HG02623 (cell line): ENCODE measurements at regions not wholly inside any gene's neighbourhood (a gene's known extent, or its start where the extent isn't known, plus 50 kb on each side); places are given as distances from the start of the nearest gene placed in this dataset.

Source experiments
- ATAC-seq: cut with Tn5 transposase; IDR thresholded peaks from one replicate; pipeline ENCODE4 v1.9.1; 2021; ENCODE audit warnings: moderate library complexity; ENCODE audit not compliant: unreplicated experiment

DNA sequence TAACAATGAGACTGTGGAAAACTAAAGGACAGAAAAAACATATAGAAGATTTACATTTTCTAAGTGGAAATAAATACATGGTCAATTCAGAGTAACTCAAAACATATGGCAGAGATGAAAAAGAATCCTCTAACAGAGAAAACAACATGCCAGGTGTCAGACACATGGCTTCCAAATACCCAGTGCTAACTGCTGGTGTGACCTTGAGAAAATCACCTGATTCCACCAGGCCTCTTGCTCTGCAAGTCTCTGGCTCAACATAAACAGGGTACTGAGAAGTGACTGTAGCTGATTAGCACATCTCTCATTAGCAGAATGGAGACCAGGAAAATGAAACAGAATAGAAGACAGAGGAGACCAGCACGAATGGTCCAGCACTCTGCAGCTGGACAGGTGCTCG lies 210.8 kb downstream of the HNMT start:
- ATAC-seq, result no peak

DNA sequence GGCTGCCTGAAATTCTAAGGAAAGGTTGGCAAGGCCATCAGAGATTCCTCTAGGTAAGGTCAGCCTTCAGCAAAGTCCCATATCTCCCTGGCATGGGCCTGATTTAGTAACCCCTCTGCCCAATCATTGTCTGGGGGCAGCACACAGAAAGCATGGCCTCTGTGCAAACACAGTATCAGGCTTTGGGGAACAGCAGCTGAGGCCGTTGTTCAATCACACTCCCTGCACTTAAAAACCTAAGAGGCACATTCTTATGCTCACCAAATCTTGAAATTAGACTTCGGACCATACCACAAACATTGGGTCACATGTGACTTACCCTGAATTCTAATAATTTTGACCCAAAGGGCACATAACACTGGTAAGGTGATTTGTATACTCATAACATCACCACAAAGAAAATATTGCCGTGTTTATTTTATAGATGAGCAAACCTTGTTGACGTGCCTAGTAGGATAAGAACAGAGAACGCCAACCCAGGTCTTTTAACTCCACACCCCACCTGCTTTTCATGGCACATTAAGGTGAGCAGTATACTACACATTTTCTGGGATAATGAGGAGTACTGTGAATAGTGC lies 212.7 kb downstream of the HNMT start:
- ATAC-seq, result no peak

DNA sequence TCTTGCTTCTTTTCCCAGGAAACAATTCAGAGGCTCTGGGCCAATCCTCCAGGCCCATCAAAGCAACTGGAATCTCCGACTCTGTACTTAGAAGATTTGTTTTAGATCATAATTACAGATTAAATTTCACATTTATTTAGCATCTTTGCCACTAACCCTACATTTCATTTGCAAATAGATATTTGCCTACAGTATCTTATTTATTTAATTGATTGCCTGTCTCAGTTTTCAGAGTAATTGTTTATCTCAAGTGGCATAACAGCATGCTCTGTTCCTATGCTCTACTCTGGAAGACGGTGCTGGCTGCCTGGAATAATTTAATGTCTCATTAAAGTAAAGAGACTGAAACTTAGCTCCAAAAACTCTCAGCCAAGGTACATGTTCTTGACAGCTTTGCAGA lies 213.4 kb downstream of the HNMT start:
- no peak for ATAC-seq

DNA sequence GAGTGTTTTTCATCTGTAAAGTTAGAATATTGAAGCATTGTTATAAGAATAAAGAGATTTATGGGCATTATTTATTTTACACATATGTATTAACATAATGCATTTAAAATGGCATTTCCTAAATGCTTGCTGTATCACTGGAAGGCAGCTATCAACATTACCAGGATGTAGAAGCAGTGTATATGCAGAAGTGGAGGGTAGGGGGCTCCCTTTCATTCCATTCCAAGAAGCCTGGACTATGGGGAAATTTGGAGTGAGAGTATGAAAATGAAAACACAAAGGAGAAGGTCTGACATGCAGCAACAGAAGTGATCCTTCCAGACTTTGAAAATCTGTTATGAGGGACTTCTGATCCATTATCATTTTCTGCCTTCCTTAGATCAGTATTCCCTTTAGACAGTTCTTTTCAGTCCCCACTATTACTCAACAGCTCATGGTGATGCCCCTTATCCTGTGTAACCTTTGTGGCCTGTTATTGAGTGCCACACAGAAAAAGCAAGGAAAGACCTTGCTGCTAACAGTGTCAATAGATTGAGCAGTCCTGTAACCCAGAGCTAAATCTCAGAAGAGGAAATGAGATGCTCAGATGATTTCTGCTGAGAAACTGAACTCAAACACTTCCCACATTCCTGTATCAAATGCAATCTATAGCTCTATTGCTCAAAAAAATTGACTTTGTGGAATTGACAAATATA lies 216.6 kb downstream of the HNMT start:
- ATAC-seq, result no peak

DNA sequence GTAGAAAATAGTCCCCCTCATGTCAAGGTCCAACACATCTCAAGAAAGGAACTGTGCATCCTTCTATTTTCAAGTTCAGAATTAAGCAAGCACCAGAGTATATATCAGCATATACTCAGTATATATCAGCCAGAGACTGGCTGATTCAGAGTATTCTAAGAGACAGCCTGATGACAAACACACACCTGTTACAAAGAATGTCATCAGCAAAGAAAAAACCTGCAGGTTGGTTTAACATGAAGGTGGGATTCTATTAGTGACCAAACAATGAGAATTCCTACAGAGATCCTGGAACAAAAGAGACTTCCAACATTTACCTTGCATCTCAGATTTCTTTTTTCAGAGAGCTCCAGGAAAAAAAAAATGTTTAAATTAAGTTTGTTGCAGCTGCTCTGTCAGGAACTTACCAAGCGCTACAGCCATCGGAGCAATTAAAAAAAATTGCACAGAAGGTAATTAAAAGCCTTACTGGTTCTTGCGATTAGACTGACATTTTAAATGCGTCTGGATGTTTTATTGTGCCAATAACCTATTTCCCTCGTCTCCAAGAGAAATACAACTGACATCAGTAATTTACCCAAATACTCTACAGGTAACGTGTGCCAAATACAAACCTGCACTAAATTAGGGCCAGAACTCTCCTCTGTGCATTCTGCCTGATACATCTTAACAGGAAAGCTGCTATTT lies 218.1 kb downstream of the HNMT start:
- no peak for ATAC-seq

DNA sequence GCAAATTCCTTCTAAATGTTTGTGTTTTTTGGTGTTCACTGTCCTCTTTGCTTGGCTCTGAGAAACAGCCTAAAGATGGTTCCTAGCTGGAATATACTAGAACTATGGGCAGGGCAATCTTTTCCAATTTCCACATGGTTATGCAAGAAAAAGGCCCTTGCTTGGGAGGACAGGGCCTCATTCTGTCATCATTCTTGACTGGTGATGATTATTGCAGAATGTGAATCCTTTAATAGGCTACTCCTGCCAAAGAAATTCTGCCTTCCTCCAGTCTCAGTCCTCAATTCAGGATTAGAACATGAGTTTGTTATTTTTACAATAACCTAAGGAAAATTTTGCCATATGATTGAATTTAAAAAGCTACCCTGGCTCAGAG lies 218.7 kb downstream of the HNMT start:
- no peak for ATAC-seq

DNA sequence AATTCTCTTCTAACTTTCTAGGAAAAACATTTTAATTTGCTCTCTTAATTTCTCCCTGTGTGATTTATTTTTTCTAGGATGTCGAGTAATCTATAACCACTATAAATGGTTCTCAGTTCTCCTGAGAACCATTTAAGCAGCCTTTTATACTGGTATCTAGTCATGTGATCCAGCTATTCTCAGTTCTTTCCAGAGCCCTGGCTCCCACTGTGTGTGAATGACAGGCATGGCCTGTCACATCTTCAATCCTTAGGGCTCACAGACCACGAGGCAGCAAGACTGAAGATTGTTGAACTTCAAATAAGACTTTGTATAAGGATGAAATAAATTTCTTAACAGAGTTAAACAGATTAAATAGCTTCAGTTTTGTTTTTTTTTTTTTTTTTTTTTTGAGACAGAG lies 219.4 kb downstream of the HNMT start:
- no peak for ATAC-seq

DNA sequence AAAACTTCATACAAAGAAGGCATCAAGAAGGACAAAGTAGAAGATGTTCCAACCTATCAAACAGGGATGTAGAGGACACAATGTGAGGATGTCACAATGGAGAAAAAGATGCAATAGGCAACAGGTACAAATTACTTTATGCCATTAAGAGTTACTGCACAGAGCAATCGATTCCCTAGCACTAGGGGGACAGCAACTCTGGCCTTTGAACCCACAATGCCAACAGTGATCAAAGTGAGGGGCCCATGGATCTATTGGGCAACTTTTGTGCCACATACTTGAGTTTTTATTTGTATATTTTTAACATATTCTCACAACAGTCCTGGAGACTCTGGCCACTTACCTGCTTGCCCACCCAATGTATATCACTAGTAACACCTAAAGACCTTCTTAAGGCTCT lies 220.2 kb downstream of the HNMT start:
- ATAC-seq, result no peak

DNA sequence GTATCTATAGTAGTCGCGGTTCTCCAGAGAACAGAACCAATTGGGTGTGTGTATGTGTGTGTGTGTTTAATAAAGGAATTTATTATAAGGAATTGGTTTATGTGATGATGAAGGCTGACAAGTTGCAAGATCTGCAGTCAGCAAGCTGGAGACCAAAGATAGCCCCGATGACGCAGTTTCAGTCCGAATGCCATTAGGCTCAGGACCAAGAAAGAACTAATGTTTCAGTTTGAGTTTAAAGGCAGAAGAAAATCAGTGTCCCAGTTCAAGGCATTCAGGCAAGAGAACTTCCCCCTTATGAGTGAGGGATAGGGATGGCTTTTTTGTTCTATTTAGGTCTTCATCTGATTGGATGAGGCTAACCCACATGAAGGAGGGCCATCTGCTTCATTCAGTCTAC lies 221.6 kb downstream of the HNMT start:
- ATAC-seq, result no peak

DNA sequence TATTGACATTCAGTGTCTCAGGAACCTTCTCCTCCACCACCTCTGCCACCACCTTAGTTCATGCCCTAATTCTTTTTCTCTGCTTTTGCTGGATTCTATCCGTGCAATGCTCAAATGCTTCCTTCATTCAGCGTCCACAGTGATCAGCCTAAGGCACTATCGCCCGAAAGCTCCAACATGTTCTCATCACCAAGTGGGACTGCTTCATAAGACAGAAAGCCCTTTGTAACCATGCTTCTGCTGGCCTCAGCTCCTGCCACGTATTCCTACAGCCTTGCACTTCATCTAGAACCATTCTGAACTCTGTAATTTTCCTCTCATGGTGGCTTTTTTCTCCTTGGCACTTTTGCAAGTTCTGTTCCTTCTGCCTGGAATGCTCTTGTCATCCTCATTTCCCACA lies 222.9 kb downstream of the HNMT start:
- ATAC-seq, result no peak

DNA sequence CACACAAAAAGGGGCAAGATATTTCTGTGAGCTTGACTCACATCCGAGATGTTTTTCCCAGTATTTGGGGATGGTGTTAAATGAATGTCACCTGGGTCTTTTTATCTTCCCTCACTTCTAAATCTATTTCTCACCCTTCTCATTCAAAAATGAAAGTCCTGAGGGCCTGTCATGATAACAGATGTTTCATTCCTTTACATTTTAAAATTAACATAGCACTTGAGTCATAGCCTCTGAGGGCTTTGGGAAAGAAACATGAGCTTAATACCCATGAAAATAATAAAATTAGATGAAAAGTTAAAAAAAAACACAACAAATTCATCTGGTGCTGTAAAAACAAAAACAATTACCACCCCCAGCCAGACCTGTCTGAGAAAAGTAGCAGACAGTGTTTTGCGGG lies 226.7 kb downstream of the HNMT start:
- ATAC-seq, result no peak

DNA sequence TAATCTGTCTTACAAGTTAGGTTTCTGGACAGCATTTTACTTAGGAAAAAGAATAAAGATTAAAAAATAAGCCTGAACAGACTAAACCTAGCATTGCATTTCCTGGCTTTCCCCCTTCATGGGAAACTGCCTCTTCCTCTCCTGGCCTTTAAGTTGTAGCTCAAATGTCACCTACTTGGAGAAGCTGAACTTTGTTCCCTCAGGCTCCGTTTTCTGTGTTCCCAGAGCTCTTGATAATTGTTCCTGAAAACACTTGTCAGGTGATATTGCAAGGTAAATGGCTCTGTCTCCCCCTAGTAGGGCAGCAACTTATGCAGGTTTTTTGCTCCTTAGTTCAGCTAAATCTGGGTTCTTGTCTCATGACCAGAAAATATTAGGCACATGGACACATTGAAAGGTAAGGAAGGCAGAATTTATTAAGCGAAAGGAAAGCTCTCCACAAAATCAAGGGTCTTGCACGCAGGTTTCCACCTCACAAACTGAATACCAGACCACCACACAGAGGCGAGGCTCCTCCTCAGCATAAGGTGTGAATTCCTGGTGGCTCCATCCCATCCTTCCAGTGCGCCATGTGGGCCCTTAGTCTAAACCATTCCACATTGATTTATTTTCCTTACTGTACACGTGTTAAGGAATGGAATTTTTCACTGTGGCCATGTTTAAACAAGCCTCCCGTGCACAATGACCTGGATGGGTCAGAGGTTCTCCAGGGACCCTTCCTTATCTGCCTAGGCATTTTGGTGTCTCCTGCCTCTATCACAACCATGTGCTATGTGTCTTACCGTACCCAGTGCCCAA lies 229.3 kb downstream of the HNMT start:
- ATAC-seq, result no peak

DNA sequence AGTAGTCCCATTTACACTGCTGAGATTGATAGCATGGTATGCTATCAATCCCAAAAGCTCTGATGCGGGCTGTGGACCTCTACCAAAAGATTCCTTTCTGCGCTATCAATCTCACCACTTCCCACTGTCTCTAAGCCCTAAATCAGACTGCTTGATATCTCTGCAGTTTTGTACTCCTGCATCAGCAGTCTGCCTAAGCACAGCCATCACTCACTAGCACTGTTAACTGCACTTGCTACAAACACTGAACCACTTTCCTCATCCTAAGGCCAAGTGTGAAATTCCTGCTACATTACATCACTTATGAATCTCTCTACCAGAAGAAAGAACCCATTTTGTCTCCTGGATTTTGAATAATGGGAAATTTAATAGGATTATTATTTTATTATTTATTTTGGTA lies 237.0 kb downstream of the HNMT start:
- ATAC-seq, result no peak

DNA sequence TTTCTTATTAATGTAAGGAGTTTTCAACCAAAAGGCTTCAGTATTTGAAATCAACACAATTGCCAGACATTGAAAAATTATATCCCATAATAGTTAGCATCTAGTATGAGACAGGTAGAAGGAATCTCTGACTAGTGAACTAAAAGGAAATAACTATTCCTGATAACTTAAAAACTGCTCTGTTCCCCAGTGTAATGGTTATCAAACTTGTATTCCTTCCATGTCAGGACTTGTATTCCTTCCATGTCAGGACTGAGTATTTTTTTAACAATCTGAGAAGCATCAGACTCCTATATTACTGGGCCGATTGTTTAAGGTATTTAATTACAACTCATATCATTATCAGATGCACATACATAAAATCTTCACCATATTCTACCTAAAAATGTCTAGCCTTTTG lies 238.5 kb downstream of the HNMT start:
- ATAC-seq, result no peak

DNA sequence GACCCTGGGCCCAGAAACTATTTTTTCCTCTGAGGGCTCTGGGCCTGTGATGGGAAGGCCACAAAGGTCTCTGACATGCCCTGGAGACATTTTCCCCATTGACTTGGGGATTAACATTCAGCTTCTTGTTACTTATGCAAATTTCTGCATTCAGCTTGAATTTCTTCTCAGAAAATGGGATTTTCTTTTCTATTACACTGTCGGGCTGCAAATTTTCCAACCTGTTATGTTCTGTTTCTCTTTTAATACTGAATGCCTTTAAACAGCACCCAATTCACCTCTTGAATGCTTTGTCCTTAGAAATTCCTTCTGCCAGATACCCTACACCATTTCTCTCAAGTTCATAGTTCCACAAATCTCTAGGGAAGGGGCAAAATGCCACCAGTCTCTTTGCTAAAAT lies 241.0 kb downstream of the HNMT start:
- ATAC-seq, result no peak

DNA sequence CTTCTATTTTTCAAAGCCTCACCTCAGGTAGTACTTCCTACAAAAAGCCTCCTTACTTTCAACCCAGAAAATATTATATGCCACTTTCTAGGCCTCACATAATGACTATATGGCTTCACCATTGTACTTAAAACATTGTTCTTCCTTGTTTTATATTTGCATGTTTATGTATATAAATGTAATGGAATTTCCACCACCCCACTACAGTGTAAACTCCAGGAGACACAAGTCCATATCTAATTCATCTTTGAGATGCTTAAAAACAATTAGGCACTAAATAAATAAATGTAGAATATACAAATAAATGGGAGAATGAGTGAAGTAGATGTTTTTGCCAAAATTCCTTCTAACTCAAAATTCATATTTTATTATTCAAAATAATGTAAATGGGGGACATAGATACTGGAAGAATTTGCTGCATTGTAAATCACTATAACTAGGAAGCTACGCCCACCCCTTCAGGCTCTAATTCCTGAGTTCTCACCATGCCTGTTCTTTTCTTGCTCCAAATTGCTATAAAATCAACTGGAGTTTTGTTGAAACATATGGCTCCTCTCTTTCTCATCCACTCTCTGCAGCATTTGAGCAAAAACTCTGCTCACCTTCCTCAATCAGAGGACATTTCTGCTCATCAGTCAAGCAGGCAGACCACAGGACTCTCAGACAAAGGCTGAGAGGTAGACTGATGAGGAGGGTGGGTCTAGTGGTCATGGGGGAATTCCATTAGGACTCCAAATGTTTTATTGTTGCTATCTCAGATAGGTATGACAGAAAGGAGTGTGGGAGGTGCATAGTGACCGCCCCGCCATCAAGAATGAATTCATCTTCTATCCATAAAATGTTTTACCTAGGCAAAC lies 243.0 kb downstream of the HNMT start:
- ATAC-seq, result no peak

DNA sequence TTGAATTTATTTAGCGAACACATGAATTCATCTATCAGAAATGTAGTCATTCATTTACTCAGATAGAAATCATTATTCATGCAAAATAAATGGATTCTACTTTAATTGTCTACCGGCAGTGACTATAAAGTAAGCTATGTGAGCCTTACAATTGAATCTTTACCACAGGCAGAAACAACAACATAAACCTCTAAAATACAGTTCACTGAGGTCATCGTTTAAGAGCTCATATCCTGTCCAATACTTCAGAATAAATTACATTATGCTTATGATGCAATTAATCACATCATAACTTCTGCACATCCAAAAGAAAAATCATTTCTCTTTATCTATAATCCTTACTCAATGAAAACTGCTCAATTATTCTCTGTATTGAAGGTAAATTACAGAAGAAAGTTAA lies 244.7 kb downstream of the HNMT start:
- no peak for ATAC-seq

DNA sequence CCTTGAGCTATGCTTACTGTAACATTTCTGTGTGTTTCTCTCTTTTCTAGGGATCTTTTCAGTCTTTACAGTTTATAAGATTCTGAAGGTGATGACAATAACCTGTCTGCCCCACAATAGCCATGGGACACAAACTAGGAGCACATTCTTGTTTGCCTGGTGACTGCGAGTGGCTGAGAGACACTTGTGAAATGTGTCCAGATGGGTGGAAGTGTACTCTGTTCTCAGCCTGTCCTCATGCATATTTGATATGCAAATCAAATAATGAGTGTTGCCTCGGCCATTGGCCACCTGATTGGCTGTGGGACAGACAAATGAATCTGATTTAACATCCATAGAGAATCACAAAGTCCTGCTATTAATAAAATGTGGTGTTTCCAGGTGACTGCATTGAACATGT lies 246.2 kb downstream of the HNMT start:
- no peak for ATAC-seq

DNA sequence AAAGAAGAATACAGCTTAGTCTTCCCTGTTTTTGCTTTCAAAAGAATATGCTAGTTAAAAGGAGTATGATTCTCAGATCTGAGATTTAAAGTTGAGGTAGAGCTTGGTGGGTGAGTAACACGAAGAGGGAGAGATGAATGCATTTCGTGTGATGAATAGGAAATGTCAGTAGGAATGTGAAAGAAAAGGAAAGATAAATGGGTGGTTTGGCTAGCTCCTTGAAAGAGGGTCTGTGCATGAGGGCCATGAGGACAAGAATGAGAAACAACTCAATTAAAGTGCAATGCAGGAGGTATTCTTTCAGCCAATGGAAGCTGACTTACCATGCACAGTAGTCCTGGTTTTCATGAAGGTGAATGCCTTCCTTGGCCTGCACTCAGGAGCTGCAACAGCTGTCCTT lies 248.2 kb downstream of the HNMT start:
- ATAC-seq, result no peak

DNA sequence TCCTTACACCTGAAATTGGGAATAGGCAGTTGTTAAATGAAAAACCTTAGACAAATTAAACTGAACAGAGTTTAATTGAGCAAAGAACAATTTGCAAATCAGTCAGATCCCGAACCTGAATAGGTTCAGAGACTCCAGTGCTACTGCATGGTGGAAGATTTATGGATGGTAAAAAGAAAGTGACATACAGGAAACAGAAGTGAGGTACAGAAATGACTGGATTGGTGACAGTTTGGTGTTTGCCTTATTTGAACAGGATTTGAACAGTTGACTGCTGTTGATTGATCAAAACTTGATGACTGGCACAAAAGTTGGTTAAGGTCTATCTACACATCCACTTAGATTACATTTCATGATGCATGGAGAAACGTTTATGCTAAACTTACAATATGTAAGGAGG lies 248.8 kb downstream of the HNMT start:
- ATAC-seq, result no peak

DNA sequence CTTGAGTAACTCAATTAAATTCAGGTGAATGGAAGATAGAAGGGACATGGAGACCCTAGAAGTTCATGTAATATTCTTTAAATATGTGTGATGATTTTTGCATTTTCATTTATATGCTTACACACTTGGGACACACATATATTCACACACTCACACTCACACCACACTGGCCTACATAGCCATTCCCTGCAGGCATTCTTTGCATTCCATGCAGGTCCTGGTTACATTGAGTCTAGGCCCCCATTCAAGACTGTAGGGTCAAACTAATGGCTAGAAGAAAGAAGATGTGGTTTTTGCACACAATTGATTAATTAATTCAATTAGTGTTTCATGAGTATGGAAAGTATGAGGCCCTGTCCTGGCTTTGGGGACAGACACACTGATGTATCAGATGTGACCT lies 249.4 kb downstream of the HNMT start:
- no peak for ATAC-seq
